GM06990 (cell line): ENCODE measurements at regions not wholly inside any gene's neighbourhood (a gene's known extent, or its start where the extent isn't known, plus 50 kb on each side); places are given as distances from the start of the nearest gene placed in this dataset.

ENCODE experiments used
- DNase-seq: peaks from one replicate; pipeline ENCODE4 v3.0.0-alpha.2; 2011; ENCODE audit not compliant: insufficient read length; ENCODE audit errors: extremely low read depth
- H3K27me3 ChIP-seq: replicated peaks from 2 replicates; pipeline ENCODE4 v1.6.0; 2011; ENCODE audit warnings: low read length; ENCODE audit not compliant: control insufficient read depth, insufficient read depth
- H3K36me3 ChIP-seq: 2 replicates; pipeline ENCODE4 v1.5.1; 2011; ENCODE audit warnings: low read length; ENCODE audit not compliant: control insufficient read depth, insufficient read depth
- H3K4me3 ChIP-seq: replicated peaks from 2 replicates; pipeline ENCODE4 v1.5.1; 2011; ENCODE audit warnings: low read depth, mild to moderate bottlenecking, control low read depth, low read length
- CTCF ChIP-seq: IDR thresholded peaks from 2 replicates; pipeline ENCODE4 v1.5.1; 2011; ENCODE audit warnings: low read length, control low read depth, mild to moderate bottlenecking, inconsistent platforms; ENCODE audit not compliant: insufficient read depth, poor library complexity, severe bottlenecking

- no peaks in the 10 kb centered on the region for H3K27me3 ChIP-seq
- DNase-seq = no peak
- H3K36me3 ChIP-seq = no peaks in the 10 kb centered on the region
- TF ChIP-seq CTCF = no peak
- H3K4me3 ChIP-seq = no peak overlapping the region
Measured at GRCh38 chr1:68704800-68705443, 208.0 kb upstream of the DEPDC1 start.

- Histone ChIP-seq H3K4me3 (no peak overlapping the region), H3K27me3 (no peaks in the 10 kb centered on the region), H3K36me3 (no peaks in the 10 kb centered on the region)
- no peak for TF ChIP-seq CTCF
- no peak for DNase-seq
Measured at GRCh38 chr1:68705466-68705865, 208.6 kb upstream of the DEPDC1 start.

GRCh38 chr1:68706639-68707317 is 209.9 kb upstream of the DEPDC1 start:
- no peak overlapping the region for H3K4me3 ChIP-seq
- TF ChIP-seq CTCF = no peak
- H3K27me3 ChIP-seq = no peaks in the 10 kb centered on the region
- DNase-seq = no peak
- no peaks in the 10 kb centered on the region for H3K36me3 ChIP-seq

GRCh38 chr1:68717330-68717729 is 220.4 kb upstream of the DEPDC1 start:
- no peak for DNase-seq
- no peak for TF ChIP-seq CTCF
- Histone ChIP-seq H3K4me3 (no peak overlapping the region), H3K36me3 (no peaks in the 10 kb centered on the region), H3K27me3 (no peaks in the 10 kb centered on the region)

GRCh38 chr1:68720476-68720875 is 223.6 kb upstream of the DEPDC1 start:
- no peak overlapping the region for H3K4me3 ChIP-seq
- no peak for TF ChIP-seq CTCF
- no peaks in the 10 kb centered on the region for H3K36me3 ChIP-seq
- H3K27me3 ChIP-seq = no peaks in the 10 kb centered on the region
- no peak for DNase-seq
